GM23248 (cell line): ENCODE measurements at regions not wholly inside any gene's neighbourhood (a gene's known extent, or its start where the extent isn't known, plus 50 kb on each side); places are given as distances from the start of the nearest gene placed in this dataset.

Source experiments
- DNase-seq: peaks from one replicate; pipeline ENCODE4 v3.0.0-alpha.2; 2015
- H2AFZ ChIP-seq: fragments of 200-600 bp; sonication (generic); 2 replicates; pipeline ENCODE4 v1.6.1; 2016; ENCODE audit warnings: antibody characterized with exemption
- H3F3A ChIP-seq: fragments of 200-600 bp; sonication (generic); 2 replicates; pipeline ENCODE4 v1.6.1; 2016; ENCODE audit warnings: mild to moderate bottlenecking, antibody characterized with exemption, mixed run types; ENCODE audit not compliant: insufficient read depth
- H3K27ac ChIP-seq: fragments of 200-600 bp; sonication (generic); 2 replicates; pipeline ENCODE4 v1.5.1; 2016; ENCODE audit warnings: mild to moderate bottlenecking
- H3K27me3 ChIP-seq: fragments of 200-600 bp; sonication (generic); replicated peaks from 2 replicates; pipeline ENCODE4 v1.6.1; 2016; ENCODE audit warnings: mild to moderate bottlenecking; ENCODE audit not compliant: insufficient read depth
- H3K36me3 ChIP-seq: fragments of 200-600 bp; sonication (generic); 2 replicates; pipeline ENCODE4 v1.6.1; 2016; ENCODE audit warnings: low read depth, mild to moderate bottlenecking
- H3K4me1 ChIP-seq: fragments of 200-600 bp; sonication (generic); 2 replicates; pipeline ENCODE4 v1.6.1; 2016; ENCODE audit warnings: mild to moderate bottlenecking; ENCODE audit not compliant: insufficient read depth
- H3K4me2 ChIP-seq: fragments of 200-600 bp; sonication (generic); one replicate; pipeline ENCODE4 v1.6.1; 2016; ENCODE audit warnings: mild to moderate bottlenecking; ENCODE audit not compliant: unreplicated experiment
- H3K4me3 ChIP-seq: fragments of 200-600 bp; sonication (generic); 2 replicates; pipeline ENCODE4 v1.5.1; 2016; ENCODE audit warnings: mild to moderate bottlenecking
- H3K79me2 ChIP-seq: fragments of 200-600 bp; sonication (generic); 2 replicates; pipeline ENCODE4 v1.6.1; 2016; ENCODE audit warnings: mild to moderate bottlenecking; ENCODE audit not compliant: insufficient read depth
- H3K9ac ChIP-seq: fragments of 200-600 bp; sonication (generic); 2 replicates; pipeline ENCODE4 v1.6.1; 2016; ENCODE audit warnings: mild to moderate bottlenecking
- H3K9me2 ChIP-seq: fragments of 200-600 bp; sonication (generic); 2 replicates; pipeline ENCODE4 v1.6.1; 2016; ENCODE audit warnings: mixed run types, mild to moderate bottlenecking, moderate library complexity; ENCODE audit not compliant: insufficient read depth
- H3K9me3 ChIP-seq: fragments of 200-600 bp; sonication (generic); one replicate; pipeline ENCODE4 v1.6.1; 2017; ENCODE audit warnings: low read depth
- H4K20me1 ChIP-seq: fragments of 200-600 bp; sonication (generic); 2 replicates; pipeline ENCODE4 v1.6.0; 2016; ENCODE audit not compliant: insufficient read depth
- EZH2 ChIP-seq: fragments of 200-600 bp; sonication (generic); IDR thresholded peaks from 2 replicates; pipeline ENCODE4 v1.6.1; 2018; ENCODE audit warnings: antibody characterized with exemption, mild to moderate bottlenecking; ENCODE audit not compliant: insufficient read depth, poor library complexity, severe bottlenecking
- EZH2phosphoT487 ChIP-seq: fragments of 200-600 bp; sonication (generic); IDR thresholded peaks from 2 replicates; pipeline ENCODE4 v1.6.1; 2018; ENCODE audit warnings: antibody characterized with exemption, moderate library complexity, mild to moderate bottlenecking, low read depth; ENCODE audit not compliant: insufficient read depth
- WGBS, 2 experiments: methylation state at CpG; one replicate each; pipeline ENCODE4 v1.1.6; 2015 to 2017; ENCODE audit warnings: low lambda C conversion rate in 2 of 2, low coverage in 1 of 2; ENCODE audit errors: missing lambda C conversion rate in 2 of 2; 5-methylcytosine and 5-hydroxymethylcytosine counted together
- in situ Hi-C: fragments of 300-500 bp; cut with MboI; formaldehyde crosslinking; loops from 2 replicates; pipeline ENCODE4 v1.15.0; 2020

DNA sequence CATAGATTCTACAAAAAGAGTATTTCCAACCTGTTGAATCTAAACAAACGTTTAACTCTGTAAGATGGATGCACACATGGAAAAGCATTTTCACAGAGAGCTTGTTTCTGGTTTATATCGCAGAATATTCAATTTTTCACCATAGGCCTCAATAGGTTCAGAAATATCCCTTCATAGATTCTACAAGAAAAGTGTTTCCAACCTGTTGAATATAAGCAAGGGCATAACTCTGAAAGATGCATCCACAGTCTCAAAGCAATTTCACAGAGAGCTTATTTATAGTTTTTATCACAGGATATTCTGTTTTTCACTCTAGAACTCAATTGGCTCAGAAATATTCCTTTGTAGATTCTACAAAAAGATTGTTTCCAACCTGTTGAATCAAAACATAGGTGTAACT, 1483.6 kb downstream of the UQCRFS1 start:
- H3K9ac ChIP-seq, result no peak overlapping the region
- H3K4me3 ChIP-seq, result no peak overlapping the region
- H3F3A ChIP-seq, result no peaks in the 10 kb centered on the region
- 53 to 74% methylated on average over 2 of the region's 2 CpGs for WGBS, 2 experiments
- no peaks in the 10 kb centered on the region for H3K4me1 ChIP-seq
- no peak overlapping the region for H3K27ac ChIP-seq
- in situ Hi-C loops, result no loop called here
- H3K9me2 ChIP-seq, result no peaks in the 10 kb centered on the region
- H3K79me2 ChIP-seq, result no peaks in the 10 kb centered on the region
- no peaks in the 10 kb centered on the region for H4K20me1 ChIP-seq
- H3K9me3 ChIP-seq, result no peaks in the 10 kb centered on the region
- H3K27me3 ChIP-seq, result no peaks in the 10 kb centered on the region
- no peak for TF ChIP-seq EZH2
- TF ChIP-seq EZH2phosphoT487, result no peak
- no peak for DNase-seq
- H3K36me3 ChIP-seq, result peaks cover 32% of the 10 kb centered on the region; the same call in 1 of the 2 replicates
- H2AFZ ChIP-seq, result no peak overlapping the region
- no peak overlapping the region for H3K4me2 ChIP-seq

DNA sequence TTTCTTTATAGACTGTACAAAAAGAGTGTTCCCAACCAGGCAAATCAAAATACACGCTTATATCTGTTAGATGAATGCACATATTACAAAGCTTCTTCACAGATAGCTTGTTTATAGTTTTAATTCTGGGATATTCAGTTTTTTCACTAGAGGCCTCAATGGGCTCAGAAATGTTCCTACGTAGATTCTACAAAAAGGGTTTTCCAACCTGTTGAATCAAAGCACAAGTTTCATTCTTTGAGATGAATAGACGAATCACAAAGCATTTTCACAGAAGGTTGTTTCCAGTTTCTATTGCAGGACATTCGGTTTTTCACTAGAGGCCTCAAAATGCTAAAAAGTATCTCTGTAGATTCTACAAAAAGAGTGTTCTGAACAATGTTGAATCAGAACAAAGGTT, 1490.3 kb downstream of the UQCRFS1 start:
- H3K4me2 ChIP-seq, result no peak overlapping the region
- H3F3A ChIP-seq, result 0 out of 2 replicates have a peak, but pooled peaks cover 7% of the 10 kb centered on the region
- no peaks in the 10 kb centered on the region for H3K9me3 ChIP-seq
- in situ Hi-C loops, result no loop called here
- no peaks in the 10 kb centered on the region for H4K20me1 ChIP-seq
- no peak for TF ChIP-seq EZH2
- H3K27ac ChIP-seq, result no peak overlapping the region
- H3K4me1 ChIP-seq, result no peaks in the 10 kb centered on the region
- H3K9ac ChIP-seq, result no peak overlapping the region
- H3K4me3 ChIP-seq, result no peak overlapping the region
- H3K27me3 ChIP-seq, result no peaks in the 10 kb centered on the region
- peaks cover 17% of the 10 kb centered on the region; the same call in 1 of the 2 replicates for H3K36me3 ChIP-seq
- no peaks in the 10 kb centered on the region for H3K9me2 ChIP-seq
- H3K79me2 ChIP-seq, result no peaks in the 10 kb centered on the region
- no peak for DNase-seq
- 46 to 53% methylated on average over 4 of the region's 4 CpGs for WGBS, 2 experiments
- no peak overlapping the region for H2AFZ ChIP-seq

DNA sequence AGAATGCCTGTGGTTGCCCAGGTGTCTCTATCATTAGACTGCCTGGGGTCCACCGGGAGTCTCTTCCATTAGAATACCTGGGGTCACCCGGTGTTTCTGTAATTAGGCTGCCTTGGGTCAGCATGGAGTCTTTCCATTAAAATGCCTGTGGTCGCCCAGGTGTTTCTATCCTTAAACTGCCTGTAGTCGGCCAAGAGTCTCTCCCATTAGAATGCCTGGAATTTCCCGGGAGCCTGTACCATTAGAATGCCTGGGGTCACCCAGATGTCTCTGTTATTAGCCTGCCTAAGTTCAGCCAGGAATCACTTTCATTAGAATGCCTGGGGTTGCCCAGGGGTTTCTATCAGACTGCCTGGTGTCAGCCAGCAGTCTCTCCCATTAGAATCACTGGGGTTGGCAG, 1492.8 kb downstream of the UQCRFS1 start:
- Histone ChIP-seq H4K20me1 (no peaks in the 10 kb centered on the region), H3K4me1 (no peaks in the 10 kb centered on the region), H3K27me3 (no peaks in the 10 kb centered on the region), H3K36me3 (no peaks in the 10 kb centered on the region), H2AFZ (no peak overlapping the region), H3K79me2 (no peaks in the 10 kb centered on the region), H3K4me3 (no peak overlapping the region), H3F3A (0 out of 2 replicates have a peak, but pooled peaks cover 7% of the 10 kb centered on the region), H3K9me2 (no peaks in the 10 kb centered on the region), H3K4me2 (no peak overlapping the region), H3K9me3 (no peaks in the 10 kb centered on the region), H3K9ac (no peak overlapping the region), H3K27ac (no peak overlapping the region)
- TF ChIP-seq EZH2phosphoT487, result no peak
- TF ChIP-seq EZH2, result no peak
- DNase-seq, result no peak
- WGBS, 2 experiments, result 56% methylated on average over 5 of the region's 5 CpGs
- in situ Hi-C loops, result no loop called here

DNA sequence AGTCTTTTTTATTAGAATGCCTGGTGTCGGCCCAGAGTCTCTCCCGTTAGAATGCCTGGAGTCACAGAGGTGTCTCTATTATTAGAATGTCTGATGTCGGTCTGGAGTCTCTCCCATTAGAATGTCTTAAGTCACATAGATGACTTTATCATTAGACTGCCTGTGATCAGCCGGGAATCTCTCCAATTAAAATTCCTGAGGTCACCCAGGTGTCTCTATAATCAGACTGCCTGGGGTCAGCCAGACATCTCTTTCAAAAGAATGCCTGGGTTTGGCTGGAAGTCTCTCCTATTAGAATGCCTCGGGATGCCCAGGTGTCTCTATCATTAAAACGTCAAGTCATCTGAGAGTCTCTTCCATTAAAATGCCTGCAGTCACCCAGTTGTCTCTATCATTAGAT, 1493.9 kb downstream of the UQCRFS1 start:
- H3K4me2 ChIP-seq, result no peak overlapping the region
- 0 out of 2 replicates have a peak, but pooled peaks cover 7% of the 10 kb centered on the region for H3F3A ChIP-seq
- in situ Hi-C loops, result no loop called here
- no peaks in the 10 kb centered on the region for H3K36me3 ChIP-seq
- no peaks in the 10 kb centered on the region for H4K20me1 ChIP-seq
- no peak overlapping the region for H3K9ac ChIP-seq
- TF ChIP-seq EZH2phosphoT487, result no peak
- no peak for TF ChIP-seq EZH2
- no peak overlapping the region for H3K4me3 ChIP-seq
- H3K9me3 ChIP-seq, result no peaks in the 10 kb centered on the region
- no peak for DNase-seq
- no peaks in the 10 kb centered on the region for H3K79me2 ChIP-seq
- no peaks in the 10 kb centered on the region for H3K27me3 ChIP-seq
- no peaks in the 10 kb centered on the region for H3K9me2 ChIP-seq
- no peak overlapping the region for H3K27ac ChIP-seq
- no peaks in the 10 kb centered on the region for H3K4me1 ChIP-seq
- H2AFZ ChIP-seq, result no peak overlapping the region
- WGBS, 2 experiments, result 63 to 67% methylated on average over 6 of the region's 6 CpGs

DNA sequence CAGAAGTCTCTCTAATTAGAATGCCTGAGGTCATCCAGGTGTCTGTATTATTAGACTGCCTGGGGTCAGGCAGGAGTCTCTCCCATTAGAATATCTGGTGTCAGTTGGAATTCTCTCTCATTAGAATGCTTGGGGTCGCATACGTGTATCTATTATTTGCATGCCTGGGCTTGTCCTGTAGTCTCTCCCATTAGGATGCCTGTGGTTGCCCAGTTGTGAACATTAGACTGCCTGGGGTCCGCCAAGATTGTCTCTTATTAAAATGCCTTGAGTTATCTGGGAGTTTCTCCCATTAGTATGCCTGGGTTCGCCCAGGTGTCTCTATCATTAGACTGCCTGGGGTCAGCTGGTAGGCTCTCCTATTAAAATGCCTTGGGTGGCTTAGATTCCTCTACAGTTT, 1494.7 kb downstream of the UQCRFS1 start:
- WGBS, 2 experiments, result 29 to 31% methylated on average over 4 of the region's 4 CpGs

More for the DNA sequence above, 1494.7 kb downstream of the UQCRFS1 start:
- Histone ChIP-seq H3K27ac (no peak overlapping the region), H3K9ac (no peak overlapping the region), H3K9me3 (no peaks in the 10 kb centered on the region), H3K79me2 (no peaks in the 10 kb centered on the region), H3K4me1 (no peaks in the 10 kb centered on the region), H3K4me2 (no peak overlapping the region), H3K9me2 (no peaks in the 10 kb centered on the region), H3K27me3 (no peaks in the 10 kb centered on the region), H3K36me3 (no peaks in the 10 kb centered on the region), H3F3A (0 out of 2 replicates have a peak, but pooled peaks cover 7% of the 10 kb centered on the region), H3K4me3 (no peak overlapping the region), H4K20me1 (no peaks in the 10 kb centered on the region), H2AFZ (no peak overlapping the region)
- TF ChIP-seq EZH2phosphoT487 (no peak), EZH2 (no peak)
- in situ Hi-C loops, result no loop called here
- DNase-seq, result no peak
